GM12878 (cell line): ENCODE measurements at regions not wholly inside any gene's neighbourhood (a gene's known extent, or its start where the extent isn't known, plus 50 kb on each side); places are given as distances from the start of the nearest gene placed in this dataset.

Experiments
- ATAC-seq: fragments of 200-7000 bp; cut with Tn5 transposase; 3 replicates; pipeline ENCODE4 v1.9.1; 2020; ENCODE audit warnings: mild to moderate bottlenecking, moderate library complexity
- BruUV-seq: library from RNA; stranded (reverse); fragments of 400-500 nt; replicated peaks from 2 replicates; lab custom pipeline; 2021; lab: Mats Ljungman, UMichigan
- CTCF ChIA-PET: fragments of 300-600 bp; sonication (Branson Sonifier 250); formaldehyde crosslinking; extraction: SDS; loops from one replicate; lab custom pipeline; 2021; ENCODE audit warnings: inconsistent platforms; lab: Yijun Ruan, JAX
- POLR2A ChIA-PET: fragments of 350-600 bp; formaldehyde crosslinking; extraction: SDS; loops from one replicate; lab custom pipeline; 2021; ENCODE audit warnings: inconsistent platforms; lab: Charles Lee
- RAD21 ChIA-PET: fragments of 300-600 bp; sonication (Branson Sonifier 250); formaldehyde crosslinking; loops from one replicate; lab custom pipeline; 2023; ENCODE audit warnings: antibody characterized with exemption; ENCODE audit not compliant: unreplicated experiment; lab: Charles Lee
- SMC1A ChIA-PET: fragments of 300-600 bp; sonication (Branson Sonifier 250); formaldehyde crosslinking; loops from one replicate; lab custom pipeline; 2023; ENCODE audit not compliant: unreplicated experiment, uncharacterized antibody; lab: Charles Lee
- DNase-seq: peaks from one replicate; pipeline ENCODE4 v3.0.0-alpha.2; 2011; ENCODE audit warnings: low read depth, low spot score
- FAIRE-seq: peaks from 3 replicates; lab custom pipeline; 2011; peaks lifted over from hg19 to GRCh38; lab: Jason Lieb, UNC
- H2AFZ ChIP-seq: 2 replicates; pipeline ENCODE4 v1.6.0; 2011; ENCODE audit warnings: low read depth, low read length, control low read depth; ENCODE audit not compliant: control insufficient read depth
- H3K27ac ChIP-seq: 2 replicates; pipeline ENCODE4 v1.5.1; 2011; ENCODE audit warnings: control low read depth; ENCODE audit not compliant: control insufficient read depth, insufficient read depth
- H3K27me3 ChIP-seq, 2 experiments: replicated peaks in 1 of 2; 2 replicates each; pipeline versions ENCODE4 v1.6.0 to v1.6.1; 2011; ENCODE audit warnings: low read length in 1 of 2; ENCODE audit not compliant: control insufficient read depth in 2 of 2, insufficient read depth in 2 of 2
- H3K36me3 ChIP-seq, 2 experiments: 2 replicates each; pipeline ENCODE4 v1.5.1; 2011; ENCODE audit warnings: low read length in 1 of 2; ENCODE audit not compliant: control insufficient read depth in 2 of 2, insufficient read depth in 2 of 2
- H3K4me1 ChIP-seq: 2 replicates; pipeline ENCODE4 v1.6.1; 2011; ENCODE audit warnings: mild to moderate bottlenecking, low read length, moderate library complexity, mixed read lengths; ENCODE audit not compliant: control insufficient read depth, insufficient read depth
- H3K4me2 ChIP-seq: 2 replicates; pipeline ENCODE4 v1.6.0; 2011; ENCODE audit warnings: control low read depth; ENCODE audit not compliant: control insufficient read depth, insufficient read depth
- H3K4me3 ChIP-seq: fragments of 200-600 bp; sonication (generic); 2 replicates; pipeline ENCODE4 v1.5.1; 2016
- H3K79me2 ChIP-seq: 2 replicates; pipeline ENCODE4 v1.6.0; 2011; ENCODE audit warnings: low read length; ENCODE audit not compliant: control insufficient read depth, insufficient read depth
- H3K9ac ChIP-seq: 2 replicates; pipeline ENCODE4 v1.8.0; 2011; ENCODE audit warnings: low read length, control low read depth, mixed read lengths; ENCODE audit not compliant: control insufficient read depth, insufficient read depth
- H3K9me3 ChIP-seq: replicated peaks from 3 replicates; pipeline ENCODE4 v1.5.1; 2011; ENCODE audit warnings: mild to moderate bottlenecking, low read length; ENCODE audit not compliant: control insufficient read depth, insufficient read depth
- H4K20me1 ChIP-seq: 2 replicates; pipeline ENCODE4 v1.6.0; 2011; ENCODE audit not compliant: control insufficient read depth, insufficient read depth
- CUX1 ChIP-seq: IDR thresholded peaks from 2 replicates; pipeline ENCODE4 v1.6.1; 2012; ENCODE audit warnings: improper control_type of control experiment, low read depth, low read length; ENCODE audit not compliant: insufficient replicate concordance
- IKZF2 ChIP-seq, 2 experiments: fragments of 450-650 bp; IDR thresholded peaks; 2 replicates each; pipeline ENCODE4 v1.6.1; 2017; ENCODE audit warnings: mild to moderate bottlenecking in 2 of 2, moderate library complexity in 2 of 2
- MXI1 ChIP-seq: fragments of 150-350 bp; IDR thresholded peaks from 2 replicates; pipeline ENCODE4 v1.6.1; 2011; ENCODE audit warnings: low read depth, mild to moderate bottlenecking, inconsistent platforms, low read length, improper control_type of control experiment
- NFXL1 ChIP-seq: fragments of 450-650 bp; IDR thresholded peaks from 2 replicates; pipeline ENCODE4 v1.6.1; 2017; ENCODE audit warnings: antibody characterized with exemption, mild to moderate bottlenecking, borderline replicate concordance
- RCOR1 ChIP-seq: conservative IDR thresholded peaks from 2 replicates; pipeline ENCODE4 v1.6.1; 2012; ENCODE audit warnings: low read depth, low read length, improper control_type of control experiment
- SMAD1 ChIP-seq: fragments of 450-650 bp; IDR thresholded peaks from 2 replicates; pipeline ENCODE4 v1.6.1; 2018; ENCODE audit warnings: mild to moderate bottlenecking, low read depth; ENCODE audit not compliant: partially characterized antibody
- TCF12 ChIP-seq: IDR thresholded peaks from 2 replicates; pipeline ENCODE4 v1.6.1; 2011; ENCODE audit warnings: low read depth, mild to moderate bottlenecking, low read length
- ZNF24 ChIP-seq: fragments of 450-650 bp; IDR thresholded peaks from 2 replicates; pipeline ENCODE4 v1.6.1; 2017; ENCODE audit warnings: antibody characterized with exemption, mild to moderate bottlenecking
- ZNF384 ChIP-seq: IDR thresholded peaks from 2 replicates; pipeline ENCODE4 v1.6.1; 2012; ENCODE audit warnings: low read depth, mild to moderate bottlenecking, low read length, improper control_type of control experiment, borderline replicate concordance
- ZNF687 ChIP-seq: fragments of 450-650 bp; IDR thresholded peaks from 2 replicates; pipeline ENCODE4 v1.6.1; 2017; ENCODE audit warnings: mild to moderate bottlenecking, moderate library complexity
- WGBS: methylation state at CpG from one replicate; pipeline ENCODE4 v1.1.6; 2016; ENCODE audit warnings: low lambda C conversion rate; ENCODE audit not compliant: insufficient replicate concordance, insufficient coverage; ENCODE audit errors: missing lambda C conversion rate; 5-methylcytosine and 5-hydroxymethylcytosine counted together
- in situ Hi-C: fragments of 300-500 bp; cut with MboI; formaldehyde crosslinking; loops from 9 replicates; pipeline ENCODE4 v1.14.3; 2018; ENCODE audit warnings: mixed read lengths
- intact Hi-C: fragments of 100-400 bp; cut with micrococcal nuclease; formaldehyde crosslinking; loops from one replicate; pipeline ENCODE4 v1.14.2; 2022; ENCODE audit not compliant: unreplicated experiment

GRCh38 chr21:41593760-41594138 is 85.8 kb upstream of the TMPRSS2 start:
- ATAC-seq (no peak), DNase-seq (no peak), FAIRE-seq (no peak)
- H3K4me1 ChIP-seq, result no peaks in the 10 kb centered on the region
- CTCF ChIA-PET, result interaction anchor here (1.0 kb wide), 1 partner anchor 223 kb away, joined by 4 read pairs; no protein-coding TSS in a partner anchor
- SMC1A ChIA-PET, result no interaction called here
- H3K79me2 ChIP-seq, result no peaks in the 10 kb centered on the region
- no peak overlapping the region for H2AFZ ChIP-seq
- TF ChIP-seq RCOR1 (no peak), ZNF24 (no peak), ZNF687 (no peak), NFXL1 (no peak), CUX1 (no peak), ZNF384 (no peak), SMAD1 (no peak), TCF12 (no peak), IKZF2 (IDR thresholded peaks at IDR 0.05) (no peak), MXI1 (no peak)
- intact Hi-C loops, result no loop called here
- POLR2A ChIA-PET, result no interaction called here
- no peaks in the 10 kb centered on the region; a peak in 1 of 4 replicates for H3K27me3 ChIP-seq
- no peak overlapping the region for H3K27ac ChIP-seq
- no peak overlapping the region for H3K9ac ChIP-seq
- 82% methylated on average over 4 of the region's 4 CpGs for WGBS
- no peak overlapping the region for H3K4me3 ChIP-seq
- RAD21 ChIA-PET, result no interaction called here
- H3K4me2 ChIP-seq, result no peak overlapping the region
- no peaks in the 10 kb centered on the region for H3K36me3 ChIP-seq
- no peaks in the 10 kb centered on the region for H4K20me1 ChIP-seq
- H3K9me3 ChIP-seq, result no peaks in the 10 kb centered on the region; the same call in 2 of the 3 replicates
- in situ Hi-C loops, result no loop called here
- no TSS peak for BruUV-seq
